ENCODE measurements at regions not wholly inside any gene's neighbourhood (a gene's known extent, or its start where the extent isn't known, plus 50 kb on each side); places are given as distances from the start of the nearest gene placed in this dataset.
A peak's percentile ranks its signal among the peaks of the same experiment; 100 is the strongest.

- TF ChIP-seq GATA2 (IDR thresholded peaks at IDR 0.05; ENCODE audit: low read depth, low read length) = no peak
- TF ChIP-seq GATA3 (IDR thresholded peaks at IDR 0.05; ENCODE audit: low read depth, low read length) = no peak
These were observed 202.7 kb downstream of the ACKR3 start for GRCh38 chr2:236772220-236772837.

GRCh38 chr2:236773206-236773605 is 203.6 kb downstream of the ACKR3 start:
- TF ChIP-seq GATA2 (IDR thresholded peaks at IDR 0.05; ENCODE audit: low read depth, low read length) (no peak), GATA3 (IDR thresholded peaks at IDR 0.05; ENCODE audit: low read depth, low read length) (no peak)

DNA sequence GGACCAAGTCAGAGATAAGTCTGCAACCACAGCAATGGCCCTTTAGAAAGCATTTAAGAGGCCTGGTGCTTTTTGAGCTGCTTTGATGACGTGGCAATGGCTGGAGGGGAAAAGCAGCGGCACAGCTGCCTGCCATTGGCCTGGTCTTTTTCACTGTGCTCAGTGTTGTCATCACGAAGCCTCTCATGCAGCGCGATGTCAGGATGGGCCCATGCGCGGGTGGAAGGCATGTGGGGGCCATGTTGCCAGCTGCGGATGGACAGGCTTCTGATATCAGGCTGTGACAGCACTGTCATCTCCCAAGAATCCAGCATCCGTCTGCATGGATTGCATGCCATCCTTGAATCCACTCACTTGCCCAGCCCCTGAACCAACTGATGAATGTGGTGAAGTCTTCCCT is 204.5 kb downstream of the ACKR3 start:
- TF ChIP-seq GATA3 (IDR thresholded peaks at IDR 0.05; ENCODE audit: low read depth, low read length) = no peak

- TF ChIP-seq GATA2 (IDR thresholded peaks at IDR 0.05; ENCODE audit: low read depth, low read length) (no peak), GATA3 (IDR thresholded peaks at IDR 0.05; ENCODE audit: low read depth, low read length) (no peak)
These were observed 205.9 kb downstream of the ACKR3 start for GRCh38 chr2:236775511-236775910.

DNA sequence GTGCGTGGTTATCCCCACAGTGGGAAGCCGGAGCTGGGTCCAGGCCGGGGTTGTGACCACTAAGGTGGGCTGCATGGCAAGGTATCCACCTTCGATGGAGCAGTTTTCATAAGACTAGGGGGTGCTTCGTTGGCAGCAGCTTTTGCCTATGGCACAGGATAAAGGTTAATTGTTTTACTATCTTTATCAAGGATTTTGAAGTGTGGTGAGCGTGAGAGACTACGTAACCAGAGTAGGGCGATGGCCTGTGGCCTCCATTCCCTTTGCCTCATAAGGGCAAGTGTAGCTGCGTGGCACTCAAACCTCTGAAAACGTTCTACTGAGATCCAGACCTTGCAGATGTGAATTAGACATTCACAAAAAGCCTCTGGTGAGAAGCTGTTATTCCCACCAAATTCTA is 206.6 kb downstream of the ACKR3 start:
- no peak for TF ChIP-seq GATA3 (IDR thresholded peaks at IDR 0.05; ENCODE audit: low read depth, low read length)
- TF ChIP-seq GATA2 (IDR thresholded peaks at IDR 0.05; ENCODE audit: low read depth, low read length) = no peak

- TF ChIP-seq GATA3 (IDR thresholded peaks at IDR 0.05; ENCODE audit: low read depth, low read length) (no peak), GATA2 (IDR thresholded peaks at IDR 0.05; ENCODE audit: low read depth, low read length) (no peak)
These were observed 207.1 kb downstream of the ACKR3 start for GRCh38 chr2:236776695-236777251.

- TF ChIP-seq GATA2 (IDR thresholded peaks at IDR 0.05; ENCODE audit: low read depth, low read length) (no peak), GATA3 (IDR thresholded peaks at IDR 0.05; ENCODE audit: low read depth, low read length) (no peak)
These were observed 207.8 kb downstream of the ACKR3 start for GRCh38 chr2:236777408-236777807.

DNA sequence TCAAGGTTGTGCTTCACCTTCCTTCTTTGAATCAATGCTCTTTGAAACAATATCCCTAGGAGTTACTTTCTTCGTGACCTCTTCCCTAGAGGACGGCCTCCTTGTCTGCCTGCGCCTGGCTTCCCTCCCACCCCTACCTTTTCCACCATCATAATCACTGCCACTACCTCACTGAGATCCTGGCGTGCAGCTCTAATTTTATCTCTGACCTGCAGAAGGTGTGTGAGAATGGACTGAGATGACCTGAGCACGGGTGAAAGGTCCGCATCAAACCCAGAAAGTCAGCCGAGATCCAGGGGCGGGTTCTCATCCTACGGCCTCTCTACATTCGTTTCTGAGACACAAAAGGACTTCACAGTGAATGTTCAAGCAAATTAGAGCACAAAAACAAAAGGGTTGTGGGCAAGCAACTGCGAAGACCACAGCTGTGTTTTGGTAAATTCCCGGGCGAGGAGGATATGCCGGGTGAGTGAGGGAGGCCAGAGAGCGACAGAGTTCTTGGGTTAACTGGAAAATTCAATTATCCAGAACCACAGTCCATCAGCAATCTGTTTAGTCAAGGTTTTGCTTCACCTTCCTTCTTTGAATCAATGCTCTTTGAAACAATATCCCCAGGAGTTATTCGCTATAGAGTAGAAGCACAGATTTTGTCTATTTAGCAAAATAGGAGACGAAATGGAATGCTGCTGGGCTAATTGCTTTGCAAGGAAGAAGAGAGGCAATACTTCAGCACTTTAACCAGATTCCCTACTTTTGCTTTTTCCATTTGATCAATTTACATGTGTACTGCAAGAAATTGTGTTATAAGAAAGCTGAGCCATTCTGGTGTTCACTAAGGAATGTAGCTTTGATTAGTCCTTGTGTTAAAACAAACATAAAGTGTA is 212.6 kb downstream of the ACKR3 start:
- TF ChIP-seq GATA3 (IDR thresholded peaks at IDR 0.05; ENCODE audit: low read depth, low read length) = no peak
- no peak for TF ChIP-seq GATA2 (IDR thresholded peaks at IDR 0.05; ENCODE audit: low read depth, low read length)

GRCh38 chr2:236782938-236783337 is 213.3 kb downstream of the ACKR3 start:
- TF ChIP-seq GATA3 (IDR thresholded peaks at IDR 0.05; ENCODE audit: low read depth, low read length) (no peak), GATA2 (IDR thresholded peaks at IDR 0.05; ENCODE audit: low read depth, low read length) (no peak)

- no peak for TF ChIP-seq GATA3 (IDR thresholded peaks at IDR 0.05; ENCODE audit: low read depth, low read length)
- TF ChIP-seq GATA2 (IDR thresholded peaks at IDR 0.05; ENCODE audit: low read depth, low read length) = no peak
These were observed 213.9 kb downstream of the ACKR3 start for GRCh38 chr2:236783417-236784020.

GRCh38 chr2:236785611-236786057 is 216.0 kb downstream of the ACKR3 start:
- TF ChIP-seq GATA2 (IDR thresholded peaks at IDR 0.05; ENCODE audit: low read depth, low read length) (no peak), GATA3 (IDR thresholded peaks at IDR 0.05; ENCODE audit: low read depth, low read length) (no peak)

DNA sequence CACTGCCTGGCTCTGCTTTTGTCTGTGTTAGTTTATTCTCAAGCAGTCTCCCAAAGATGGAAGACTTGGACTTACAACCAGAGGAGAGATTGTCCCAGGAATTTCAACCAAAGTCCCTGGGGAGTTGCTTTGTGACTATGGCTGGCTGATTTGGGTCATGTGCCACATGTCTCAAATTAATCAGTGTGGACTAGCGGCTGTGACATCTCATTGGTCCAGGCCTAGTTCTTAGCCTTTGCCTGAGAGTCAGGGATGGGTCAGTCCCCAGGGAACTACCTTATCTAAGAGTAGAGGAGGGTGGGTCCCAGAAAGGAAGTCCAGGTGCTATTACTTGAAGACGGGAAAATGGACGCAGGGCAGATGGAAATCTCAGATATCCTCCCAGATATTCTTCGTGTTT is 217.1 kb downstream of the ACKR3 start:
- TF ChIP-seq GATA3 (IDR thresholded peaks at IDR 0.05; ENCODE audit: low read depth, low read length) = no peak

DNA sequence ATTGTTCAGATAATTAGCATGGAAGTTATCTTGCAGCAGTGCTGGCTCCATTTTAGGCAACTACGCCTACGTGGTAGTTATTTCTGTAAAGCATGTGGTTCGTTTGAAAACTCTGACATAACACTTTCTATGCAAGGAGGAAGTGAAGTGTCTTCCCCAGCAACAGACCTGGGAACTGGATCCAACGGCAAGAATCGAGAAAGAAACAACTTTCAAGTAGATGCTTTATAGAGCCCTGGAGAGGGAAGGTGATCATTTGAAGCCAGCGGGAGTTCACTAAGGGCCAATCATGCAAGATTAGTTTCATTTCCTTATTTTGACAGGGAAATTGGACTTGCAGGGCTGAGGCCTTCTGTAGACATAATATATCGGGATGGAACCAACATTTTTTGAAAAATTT is 218.3 kb downstream of the ACKR3 start:
- TF ChIP-seq GATA2 (IDR thresholded peaks at IDR 0.05; ENCODE audit: low read depth, low read length) (no peak), GATA3 (IDR thresholded peaks at IDR 0.05; ENCODE audit: low read depth, low read length) (no peak)

- TF ChIP-seq GATA2 (IDR thresholded peaks at IDR 0.05; ENCODE audit: low read depth, low read length) (peak; percentile 39), GATA3 (IDR thresholded peaks at IDR 0.05; ENCODE audit: low read depth, low read length) (no peak)
These were observed 221.3 kb downstream of the ACKR3 start for GRCh38 chr2:236790963-236791362.

Measured in SH-SY5Y (cell line).